DOHH2 (cell line): ENCODE measurements at regions not wholly inside any gene's neighbourhood (a gene's known extent, or its start where the extent isn't known, plus 50 kb on each side); places are given as distances from the start of the nearest gene placed in this dataset.

Experiments
- CTCF ChIP-seq: fragments of 200-600 bp; sonication (generic); IDR thresholded peaks from one replicate; pipeline ENCODE4 v1.5.1; 2014; ENCODE audit warnings: antibody characterized with exemption, mild to moderate bottlenecking, low read depth, low read length; ENCODE audit not compliant: poor library complexity, severe bottlenecking
- EZH2phosphoT487 ChIP-seq: fragments of 200-600 bp; sonication (generic); IDR thresholded peaks from 2 replicates; pipeline ENCODE4 v1.6.1; 2017; ENCODE audit warnings: borderline replicate concordance, mild to moderate bottlenecking, antibody characterized with exemption, low read length, moderate library complexity, mixed read lengths

GRCh38 chr17:30588798-30589247 is 111.6 kb downstream of the GOSR1 start:
- TF ChIP-seq CTCF: no peak
- no peak for TF ChIP-seq EZH2phosphoT487
